Progenitor cell of endocrine pancreas (in vitro differentiated cells): ENCODE measurements at regions not wholly inside any gene's neighbourhood (a gene's known extent, or its start where the extent isn't known, plus 50 kb on each side); places are given as distances from the start of the nearest gene placed in this dataset.

ENCODE experiments used
- DNase-seq: peaks from one replicate; pipeline ENCODE4 v3.0.0; 2021; ENCODE audit warnings: low spot score; ENCODE audit not compliant: unreplicated experiment
- H3K27ac Mint-ChIP-seq: 2 replicates; pipeline ENCODE4 v1.8.0; 2021; ENCODE audit warnings: mild to moderate bottlenecking, moderate library complexity, mixed read lengths
- H3K27me3 Mint-ChIP-seq: 2 replicates; pipeline ENCODE4 v1.8.0; 2021; ENCODE audit warnings: mixed read lengths
- H3K36me3 Mint-ChIP-seq: 2 replicates; pipeline ENCODE4 v1.8.0; 2022; ENCODE audit warnings: mixed read lengths; ENCODE audit not compliant: insufficient read depth
- H3K4me1 Mint-ChIP-seq: 2 replicates; pipeline ENCODE4 v1.8.0; 2021; ENCODE audit warnings: low read depth, mixed read lengths
- H3K4me3 Mint-ChIP-seq: 2 replicates; pipeline ENCODE4 v1.8.0; 2021; ENCODE audit warnings: low read depth, mild to moderate bottlenecking, moderate library complexity, mixed read lengths
- H3K9me3 Mint-ChIP-seq: 2 replicates; pipeline ENCODE4 v1.8.0; 2021; ENCODE audit warnings: low read depth, mixed read lengths
- TF ChIP-seq, protein P1 (sequence below): fragments of 200-600 bp; sonication (generic); IDR thresholded peaks from one replicate; pipeline ENCODE4 v1.5.0; 2021; ENCODE audit warnings: antibody characterized with exemption, mild to moderate bottlenecking; ENCODE audit not compliant: unreplicated experiment

- H3K9me3 Mint-ChIP-seq, result peaks cover 5% of the 10 kb centered on the region
- no peak overlapping the region for H3K4me3 Mint-ChIP-seq
- peaks cover 16% of the 10 kb centered on the region for H3K27me3 Mint-ChIP-seq
- no peak for DNase-seq
- no peaks in the 10 kb centered on the region for H3K36me3 Mint-ChIP-seq
- H3K27ac Mint-ChIP-seq, result no peak overlapping the region
- TF ChIP-seq, protein P1, sequence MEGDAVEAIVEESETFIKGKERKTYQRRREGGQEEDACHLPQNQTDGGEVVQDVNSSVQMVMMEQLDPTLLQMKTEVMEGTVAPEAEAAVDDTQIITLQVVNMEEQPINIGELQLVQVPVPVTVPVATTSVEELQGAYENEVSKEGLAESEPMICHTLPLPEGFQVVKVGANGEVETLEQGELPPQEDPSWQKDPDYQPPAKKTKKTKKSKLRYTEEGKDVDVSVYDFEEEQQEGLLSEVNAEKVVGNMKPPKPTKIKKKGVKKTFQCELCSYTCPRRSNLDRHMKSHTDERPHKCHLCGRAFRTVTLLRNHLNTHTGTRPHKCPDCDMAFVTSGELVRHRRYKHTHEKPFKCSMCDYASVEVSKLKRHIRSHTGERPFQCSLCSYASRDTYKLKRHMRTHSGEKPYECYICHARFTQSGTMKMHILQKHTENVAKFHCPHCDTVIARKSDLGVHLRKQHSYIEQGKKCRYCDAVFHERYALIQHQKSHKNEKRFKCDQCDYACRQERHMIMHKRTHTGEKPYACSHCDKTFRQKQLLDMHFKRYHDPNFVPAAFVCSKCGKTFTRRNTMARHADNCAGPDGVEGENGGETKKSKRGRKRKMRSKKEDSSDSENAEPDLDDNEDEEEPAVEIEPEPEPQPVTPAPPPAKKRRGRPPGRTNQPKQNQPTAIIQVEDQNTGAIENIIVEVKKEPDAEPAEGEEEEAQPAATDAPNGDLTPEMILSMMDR, result no peak
- H3K4me1 Mint-ChIP-seq, result peaks cover 9% of the 10 kb centered on the region
Observed at GRCh38 chr1:181174861-181175260, 86.4 kb downstream of the IER5 start.

DNA sequence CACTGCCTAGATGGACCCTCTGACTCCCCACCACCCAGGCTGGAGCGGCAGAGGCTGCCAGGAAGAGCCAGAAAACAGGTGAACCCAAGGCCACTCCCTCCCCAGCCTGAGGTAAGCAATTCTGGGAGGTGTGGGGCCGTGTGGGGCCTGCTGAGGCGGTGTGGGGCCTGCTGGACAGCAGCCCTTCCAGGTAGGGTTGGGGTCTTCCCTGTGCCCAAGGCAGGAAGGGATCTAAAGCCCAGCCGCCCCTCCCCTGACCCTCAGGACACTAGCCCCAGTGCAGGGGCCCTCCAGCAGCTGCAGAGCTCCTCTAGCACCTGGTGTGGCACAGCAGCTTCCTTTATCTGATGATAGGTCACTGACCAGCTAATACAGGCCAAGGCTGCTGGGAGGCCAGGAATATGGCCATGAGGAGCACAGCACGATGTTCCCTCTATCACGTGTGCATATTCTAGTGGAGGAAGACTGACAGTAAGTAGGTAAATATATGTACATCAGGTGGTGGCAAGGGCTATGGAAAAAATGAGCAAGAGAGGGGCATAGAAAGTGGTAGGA, 86.9 kb downstream of the IER5 start:
- Mint-ChIP-seq H3K4me1 (peaks cover 15% of the 10 kb centered on the region), H3K9me3 (peaks cover 5% of the 10 kb centered on the region), H3K36me3 (no peaks in the 10 kb centered on the region), H3K4me3 (no peak overlapping the region), H3K27me3 (peaks cover 22% of the 10 kb centered on the region), H3K27ac (no peak overlapping the region)
- DNase-seq, result no peak
- TF ChIP-seq, protein P1, result no peak

- DNase-seq, result no peak
- Mint-ChIP-seq H3K27ac (no peak overlapping the region), H3K36me3 (no peaks in the 10 kb centered on the region), H3K27me3 (peaks cover 22% of the 10 kb centered on the region), H3K4me3 (no peak overlapping the region), H3K4me1 (peaks cover 15% of the 10 kb centered on the region), H3K9me3 (peaks cover 5% of the 10 kb centered on the region)
- TF ChIP-seq, protein P1, result no peak
Observed at GRCh38 chr1:181175955-181176354, 87.5 kb downstream of the IER5 start.

DNA sequence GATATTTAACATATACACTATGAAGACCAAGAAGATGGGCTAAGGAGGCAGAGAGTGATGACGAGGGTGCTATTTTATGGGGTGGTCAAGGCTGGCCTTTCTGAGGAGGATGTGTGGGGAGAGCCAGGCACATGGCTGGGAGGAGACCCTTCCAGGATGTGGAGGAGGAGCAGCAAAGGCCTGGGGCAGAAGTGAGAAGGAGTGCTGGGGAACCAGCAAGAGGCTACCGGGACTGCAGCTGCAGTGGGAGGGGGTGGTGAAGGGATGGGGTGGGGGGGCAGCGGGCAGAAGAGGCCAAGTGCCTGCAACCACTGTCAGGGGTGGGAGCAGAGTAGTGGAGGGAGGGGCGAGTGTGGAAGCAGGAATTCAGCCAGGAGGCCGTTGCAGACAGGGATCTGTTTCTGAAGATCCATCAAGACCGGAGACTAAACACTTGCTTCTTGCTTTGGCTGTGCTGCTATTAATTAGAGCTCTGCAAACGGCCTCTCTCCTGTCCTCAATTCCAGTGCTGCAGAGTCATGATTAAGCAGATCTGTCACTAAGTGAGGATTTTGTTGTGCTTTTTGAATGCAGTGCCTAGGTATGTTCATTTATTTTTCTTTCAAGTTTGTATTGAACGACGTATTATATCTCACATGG, 89.9 kb downstream of the IER5 start:
- no peak overlapping the region for H3K4me3 Mint-ChIP-seq
- no peak for DNase-seq
- H3K27me3 Mint-ChIP-seq, result peaks cover 39% of the 10 kb centered on the region
- H3K27ac Mint-ChIP-seq, result no peak overlapping the region
- H3K36me3 Mint-ChIP-seq, result no peaks in the 10 kb centered on the region
- H3K9me3 Mint-ChIP-seq, result no peaks in the 10 kb centered on the region
- TF ChIP-seq, protein P1, result no peak
- peaks cover 15% of the 10 kb centered on the region for H3K4me1 Mint-ChIP-seq

DNA sequence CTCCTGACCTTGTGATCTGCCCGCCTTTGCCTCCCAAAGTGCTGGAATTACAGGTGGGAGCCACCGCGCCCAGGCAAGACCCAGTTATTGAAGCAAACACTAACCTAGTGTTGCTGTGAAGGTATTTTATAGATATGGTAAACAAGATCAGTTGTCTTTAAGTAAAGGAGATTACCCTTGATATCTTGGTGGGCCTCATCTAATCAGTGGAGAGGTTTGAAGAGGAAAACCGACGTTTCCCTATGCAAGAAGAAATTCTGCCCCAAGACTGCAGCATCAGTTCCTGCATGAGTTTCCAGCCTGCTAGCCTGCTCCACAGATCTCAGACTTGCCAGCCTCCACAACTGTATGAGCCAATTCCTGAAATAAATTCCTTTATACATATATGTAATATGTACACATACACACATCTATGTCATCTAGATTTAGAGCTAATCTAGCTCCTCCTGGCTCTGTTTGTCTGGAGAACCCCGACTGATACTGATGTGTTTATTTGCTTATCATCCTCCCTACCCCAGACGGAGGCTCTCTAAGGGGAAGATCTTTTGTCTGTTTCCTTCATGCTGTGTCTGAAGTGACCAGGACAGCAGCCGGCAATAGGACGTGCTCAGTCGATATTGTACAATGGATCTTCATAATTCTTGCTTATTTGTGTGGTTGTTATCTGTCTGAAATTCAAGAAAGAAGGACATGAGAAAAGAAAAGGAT, 90.9 kb downstream of the IER5 start:
- no peak for DNase-seq
- peaks cover 47% of the 10 kb centered on the region for H3K27me3 Mint-ChIP-seq
- H3K9me3 Mint-ChIP-seq, result no peaks in the 10 kb centered on the region
- TF ChIP-seq, protein P1, result no peak
- H3K4me1 Mint-ChIP-seq, result peaks cover 15% of the 10 kb centered on the region
- no peaks in the 10 kb centered on the region for H3K36me3 Mint-ChIP-seq
- peak overlapping the region; percentile 12 for H3K4me3 Mint-ChIP-seq
- H3K27ac Mint-ChIP-seq, result no peak overlapping the region
